CD14-positive monocyte (primary cell): ENCODE measurements at regions not wholly inside any gene's neighbourhood (a gene's known extent, or its start where the extent isn't known, plus 50 kb on each side); places are given as distances from the start of the nearest gene placed in this dataset.

ENCODE experiments used
- DNase-seq, 3 donors: peaks; one replicate each; pipeline ENCODE4 v3.0.0-alpha.2; 2011 to 2022
- H2AFZ ChIP-seq: 2 replicates; pipeline ENCODE4 v1.6.0; 2012; ENCODE audit warnings: mild to moderate bottlenecking, low read depth, low read length, inconsistent platforms; ENCODE audit not compliant: insufficient read depth, poor library complexity, severe bottlenecking
- H3K27ac ChIP-seq, 2 donors: 1 replicate in 1 of 2; 2 replicates in 1 of 2; pipeline ENCODE4 v1.5.1; 2012 to 2013; ENCODE audit warnings: low read length in 2 of 2, control low read depth in 1 of 2, inconsistent platforms in 1 of 2, low read depth in 1 of 2, mild to moderate bottlenecking in 1 of 2
- H3K27me3 ChIP-seq, 2 donors: one replicate each; pipeline versions ENCODE4 v1.6.0 to v1.6.1; 2011 to 2013; ENCODE audit warnings: low read length in 2 of 2; ENCODE audit not compliant: control insufficient read depth in 2 of 2, insufficient read depth in 2 of 2
- H3K36me3 ChIP-seq, 2 donors: replicated peaks in 1 of 2; 1 replicate in 1 of 2; 2 replicates in 1 of 2; pipeline versions ENCODE4 v1.5.1 to v1.6.1; 2012 to 2013; ENCODE audit warnings: low read length in 2 of 2, control low read depth in 1 of 2, inconsistent platforms in 1 of 2, mild to moderate bottlenecking in 1 of 2; ENCODE audit not compliant: insufficient read depth in 2 of 2, control insufficient read depth in 1 of 2
- H3K4me1 ChIP-seq, 2 donors: 1 replicate in 1 of 2; 2 replicates in 1 of 2; pipeline versions ENCODE4 v1.5.1 to v1.6.1; 2012 to 2013; ENCODE audit warnings: low read length in 2 of 2, control low read depth in 1 of 2, inconsistent platforms in 1 of 2, mild to moderate bottlenecking in 1 of 2, moderate library complexity in 1 of 2; ENCODE audit not compliant: insufficient read depth in 2 of 2, control insufficient read depth in 1 of 2
- H3K4me2 ChIP-seq: replicated peaks from 2 replicates; pipeline ENCODE3; 2012; ENCODE audit warnings: low read length, moderate library complexity, mild to moderate bottlenecking; ENCODE audit not compliant: poor library complexity, severe bottlenecking; ENCODE audit errors: extremely low read depth
- H3K4me3 ChIP-seq, 3 experiments: fragments of 200-600 bp in 1 of 3; sonication (generic) in 1 of 3; replicated peaks in 1 of 3; 1 replicate in 2 of 3; 2 replicates in 1 of 3; pipeline ENCODE4 v1.5.1; 2011 to 2013; ENCODE audit warnings: low read length in 3 of 3, mild to moderate bottlenecking in 3 of 3, control low read depth in 2 of 3, low read depth in 2 of 3, inconsistent platforms in 1 of 3, moderate library complexity in 1 of 3
- H3K79me2 ChIP-seq: 2 replicates; pipeline ENCODE4 v1.6.0; 2012; ENCODE audit warnings: mild to moderate bottlenecking, control low read depth, inconsistent platforms, low read length, moderate library complexity; ENCODE audit not compliant: insufficient read depth
- H3K9ac ChIP-seq: 2 replicates; pipeline ENCODE4 v1.6.0; 2017; ENCODE audit warnings: low read length, mild to moderate bottlenecking; ENCODE audit not compliant: insufficient read depth, poor library complexity, severe bottlenecking
- H3K9me3 ChIP-seq, 2 donors: replicated peaks in 1 of 2; 1 replicate in 1 of 2; 2 replicates in 1 of 2; pipeline versions ENCODE4 v1.5.1 to v1.6.1; 2012 to 2013; ENCODE audit warnings: low read length in 2 of 2, control low read depth in 1 of 2; ENCODE audit not compliant: control insufficient read depth in 1 of 2, insufficient read depth in 1 of 2
- H4K20me1 ChIP-seq: 2 replicates; pipeline ENCODE4 v1.6.0; 2012; ENCODE audit warnings: mild to moderate bottlenecking, low read length, control low read depth, moderate library complexity; ENCODE audit not compliant: insufficient read depth
- H3K27ac Mint-ChIP-seq, 7 donors: one replicate each; pipeline ENCODE4 v1.8.0; 2020; ENCODE audit warnings: mild to moderate bottlenecking in 7 of 7, mixed read lengths in 7 of 7, moderate library complexity in 6 of 7, inconsistent platforms in 2 of 7
- H3K27me3 Mint-ChIP-seq, 3 donors: one replicate each; pipeline ENCODE4 v1.8.0; 2021 to 2022; ENCODE audit warnings: low read depth in 3 of 3, mild to moderate bottlenecking in 3 of 3, mixed read lengths in 3 of 3, moderate library complexity in 3 of 3, inconsistent platforms in 1 of 3
- H3K36me3 Mint-ChIP-seq, 2 donors: one replicate each; pipeline ENCODE4 v1.8.0; 2020; ENCODE audit warnings: mixed read lengths in 2 of 2, inconsistent platforms in 1 of 2, mild to moderate bottlenecking in 1 of 2
- H3K4me1 Mint-ChIP-seq: one replicate; pipeline ENCODE4 v1.8.0; 2020; ENCODE audit warnings: mild to moderate bottlenecking, mixed read lengths
- H3K4me3 Mint-ChIP-seq, 2 donors: one replicate each; pipeline ENCODE4 v1.8.0; 2020; ENCODE audit warnings: mild to moderate bottlenecking in 2 of 2, mixed read lengths in 2 of 2, moderate library complexity in 1 of 2
- H3K9me3 Mint-ChIP-seq, 7 donors: one replicate each; pipeline ENCODE4 v1.8.0; 2020 to 2022; ENCODE audit warnings: mixed read lengths in 7 of 7, mild to moderate bottlenecking in 6 of 7, moderate library complexity in 6 of 7, inconsistent platforms in 2 of 7
- CTCF ChIP-seq: fragments of 200-600 bp; IDR thresholded peaks from one replicate; pipeline ENCODE4 v1.8.0; 2022; ENCODE audit warnings: antibody characterized with exemption, mild to moderate bottlenecking
- intact Hi-C, 2 donors: fragments of 100-400 bp; cut with micrococcal nuclease; formaldehyde crosslinking; loops; one replicate each; pipeline versions ENCODE4 v1.15.0 to v1.15.1; 2023

- Mint-ChIP-seq H3K27ac (no peak overlapping the region), H3K4me3 (no peak overlapping the region), H3K27me3 (peaks cover 0 to 4% (median 0%) of the 10 kb centered on the region in 3 donors), H3K4me1 (peaks cover 5% of the 10 kb centered on the region), H3K9me3 (peaks cover 0 to 6% (median 2%) of the 10 kb centered on the region in 7 donors), H3K36me3 (no peaks in the 10 kb centered on the region)
- no peaks in the 10 kb centered on the region for H4K20me1 ChIP-seq
- H3K79me2 ChIP-seq = no peaks in the 10 kb centered on the region
- no peaks in the 10 kb centered on the region for H3K36me3 ChIP-seq
- no peaks in the 10 kb centered on the region for H3K27me3 ChIP-seq
- no peaks in the 10 kb centered on the region for H3K9me3 ChIP-seq
- no peak overlapping the region for H3K4me2 ChIP-seq
- intact Hi-C loops = no loop called here
- TF ChIP-seq CTCF = no peak
- no peak overlapping the region for H3K4me3 ChIP-seq
- no peak overlapping the region for H3K9ac ChIP-seq
- no peak overlapping the region for H3K27ac ChIP-seq
- DNase-seq = no peak
- H2AFZ ChIP-seq = no peak overlapping the region
- no peaks in the 10 kb centered on the region for H3K4me1 ChIP-seq
Observed at GRCh38 chr4:182967403-182967802, 50.2 kb upstream of the DCTD start.
